ENCODE measurements at regions not wholly inside any gene's neighbourhood (a gene's known extent, or its start where the extent isn't known, plus 50 kb on each side); places are given as distances from the start of the nearest gene placed in this dataset.

- DNase-seq (ENCODE audit: low read depth) (no peak), FAIRE-seq (no peak)
- Histone ChIP-seq H3K4me3 (ENCODE audit: low read depth, low read length) (no peak overlapping the region), H3K27me3 (ENCODE audit: control insufficient read depth, insufficient read depth, low read length) (no peaks in the 10 kb centered on the region), H3K36me3 (ENCODE audit: control insufficient read depth, insufficient read depth, low read length) (no peaks in the 10 kb centered on the region)
- no peak for TF ChIP-seq CTCF (IDR thresholded peaks at IDR 0.05; ENCODE audit: insufficient read depth, low read length, severe bottlenecking)
Observed at GRCh38 chr3:177817751-177818150, 620.5 kb upstream of the TBL1XR1 start.

GRCh38 chr3:177818712-177819240, 621.5 kb upstream of the TBL1XR1 start:
- no peak overlapping the region for H3K4me3 ChIP-seq (ENCODE audit: low read depth, low read length)
- FAIRE-seq (no peak), DNase-seq (ENCODE audit: low read depth) (no peak)
- TF ChIP-seq CTCF (IDR thresholded peaks at IDR 0.05; ENCODE audit: insufficient read depth, low read length, severe bottlenecking) = no peak
- no peaks in the 10 kb centered on the region for H3K36me3 ChIP-seq (ENCODE audit: control insufficient read depth, insufficient read depth, low read length)
- no peaks in the 10 kb centered on the region for H3K27me3 ChIP-seq (ENCODE audit: control insufficient read depth, insufficient read depth, low read length)

- no peak for TF ChIP-seq CTCF (IDR thresholded peaks at IDR 0.05; ENCODE audit: insufficient read depth, low read length, severe bottlenecking)
- Histone ChIP-seq H3K27me3 (ENCODE audit: control insufficient read depth, insufficient read depth, low read length) (no peaks in the 10 kb centered on the region), H3K36me3 (ENCODE audit: control insufficient read depth, insufficient read depth, low read length) (no peaks in the 10 kb centered on the region), H3K4me3 (ENCODE audit: low read depth, low read length) (no peak overlapping the region)
- no peak for FAIRE-seq
- DNase-seq (ENCODE audit: low read depth) = no peak
Observed at GRCh38 chr3:177820683-177821316, 623.5 kb upstream of the TBL1XR1 start.

- DNase-seq (ENCODE audit: low read depth) = no peak
- FAIRE-seq = no peak
- Histone ChIP-seq H3K4me3 (ENCODE audit: low read depth, low read length) (no peak overlapping the region), H3K36me3 (ENCODE audit: control insufficient read depth, insufficient read depth, low read length) (no peaks in the 10 kb centered on the region), H3K27me3 (ENCODE audit: control insufficient read depth, insufficient read depth, low read length) (no peaks in the 10 kb centered on the region)
- TF ChIP-seq CTCF (IDR thresholded peaks at IDR 0.05; ENCODE audit: insufficient read depth, low read length, severe bottlenecking) = no peak
Observed at GRCh38 chr3:177822681-177823096, 625.4 kb upstream of the TBL1XR1 start.

- no peak for FAIRE-seq
- no peak for DNase-seq (ENCODE audit: low read depth)
- H3K27me3 ChIP-seq (ENCODE audit: control insufficient read depth, insufficient read depth, low read length) = no peaks in the 10 kb centered on the region
- no peak for TF ChIP-seq CTCF (IDR thresholded peaks at IDR 0.05; ENCODE audit: insufficient read depth, low read length, severe bottlenecking)
- H3K4me3 ChIP-seq (ENCODE audit: low read depth, low read length) = no peak overlapping the region
- H3K36me3 ChIP-seq (ENCODE audit: control insufficient read depth, insufficient read depth, low read length) = no peaks in the 10 kb centered on the region
Observed at GRCh38 chr3:177823701-177824189, 626.5 kb upstream of the TBL1XR1 start.
